IPS DF 6.9 (cell line): ENCODE measurements at regions not wholly inside any gene's neighbourhood (a gene's known extent, or its start where the extent isn't known, plus 50 kb on each side); places are given as distances from the start of the nearest gene placed in this dataset.
"Not testable (repeated sequence)": the region's sequence is repeated elsewhere in the genome, so short reads cannot be mapped to it uniquely, and the experiment has no call there.

Experiments
- DNase-seq: peaks from one replicate; pipeline ENCODE4 v3.0.0-alpha.2; 2013; ENCODE audit warnings: low read depth, low spot score
- H3K27ac ChIP-seq: one replicate; pipeline ENCODE4 v1.5.1; 2013; ENCODE audit warnings: low read length, control low read depth
- H3K27me3 ChIP-seq: 2 replicates; pipeline ENCODE4 v1.6.1; 2013; ENCODE audit warnings: mild to moderate bottlenecking, low read length; ENCODE audit not compliant: control insufficient read depth, insufficient read depth
- H3K36me3 ChIP-seq: 2 replicates; pipeline ENCODE4 v1.6.1; 2013; ENCODE audit warnings: low read length; ENCODE audit not compliant: control insufficient read depth, insufficient read depth
- H3K4me1 ChIP-seq: 2 replicates; pipeline ENCODE4 v1.6.1; 2013; ENCODE audit warnings: low read length; ENCODE audit not compliant: control insufficient read depth, insufficient read depth
- H3K4me3 ChIP-seq: 2 replicates; pipeline ENCODE4 v1.5.1; 2013; ENCODE audit warnings: mild to moderate bottlenecking, low read length
- H3K9me3 ChIP-seq: 2 replicates; pipeline ENCODE4 v1.6.1; 2013; ENCODE audit warnings: low read length, inconsistent platforms; ENCODE audit not compliant: control insufficient read depth, insufficient read depth
- WGBS: extraction: QIAGEN DNeasy Blood & Tissue Kit; methylation state at CpG from one replicate; pipeline ENCODE4 v1.1.7; 2013; ENCODE audit warnings: mixed read lengths, missing lambda C conversion rate; ENCODE audit not compliant: insufficient read length, insufficient coverage; 5-methylcytosine and 5-hydroxymethylcytosine counted together

- DNase-seq = no peak
- H3K27me3 ChIP-seq = no peaks in the 10 kb centered on the region
- H3K27ac ChIP-seq = no peak overlapping the region
- H3K9me3 ChIP-seq = no peaks in the 10 kb centered on the region
- no peak overlapping the region for H3K4me3 ChIP-seq
- no peaks in the 10 kb centered on the region for H3K4me1 ChIP-seq
- H3K36me3 ChIP-seq = no peaks in the 10 kb centered on the region
- WGBS = no CpG with 5 or more reads among the region's 2 CpGs
Observed at GRCh38 chr15:36183201-36183600, 396.2 kb upstream of the CDIN1 start.

GRCh38 chr15:36185438-36185837, 394.0 kb upstream of the CDIN1 start:
- no peak overlapping the region for H3K4me3 ChIP-seq
- H3K9me3 ChIP-seq = no peaks in the 10 kb centered on the region
- no peaks in the 10 kb centered on the region for H3K27me3 ChIP-seq
- WGBS = no CpG with 5 or more reads among the region's 1 CpG
- no peaks in the 10 kb centered on the region for H3K36me3 ChIP-seq
- H3K27ac ChIP-seq = no peak overlapping the region
- DNase-seq = no peak
- H3K4me1 ChIP-seq = no peaks in the 10 kb centered on the region

GRCh38 chr15:36185845-36186244, 393.6 kb upstream of the CDIN1 start:
- no peaks in the 10 kb centered on the region for H3K4me1 ChIP-seq
- DNase-seq = no peak
- H3K9me3 ChIP-seq = no peaks in the 10 kb centered on the region
- no peaks in the 10 kb centered on the region for H3K36me3 ChIP-seq
- no peak overlapping the region for H3K4me3 ChIP-seq
- no peaks in the 10 kb centered on the region for H3K27me3 ChIP-seq
- H3K27ac ChIP-seq = no peak overlapping the region

GRCh38 chr15:36186376-36186775, 393.1 kb upstream of the CDIN1 start:
- Histone ChIP-seq H3K27ac (no peak overlapping the region), H3K9me3 (no peaks in the 10 kb centered on the region), H3K4me1 (no peaks in the 10 kb centered on the region), H3K4me3 (no peak overlapping the region), H3K36me3 (no peaks in the 10 kb centered on the region), H3K27me3 (no peaks in the 10 kb centered on the region)
- no peak for DNase-seq
- WGBS = no CpG with 5 or more reads among the region's 1 CpG

GRCh38 chr15:36191459-36191858, 388.0 kb upstream of the CDIN1 start:
- Histone ChIP-seq H3K27ac (no peak overlapping the region), H3K4me1 (no peaks in the 10 kb centered on the region), H3K27me3 (no peaks in the 10 kb centered on the region), H3K9me3 (no peaks in the 10 kb centered on the region), H3K4me3 (no peak overlapping the region), H3K36me3 (no peaks in the 10 kb centered on the region)
- DNase-seq = no peak

GRCh38 chr15:36195361-36196007, 383.9 kb upstream of the CDIN1 start:
- H3K9me3 ChIP-seq, H3K27me3 ChIP-seq, H3K4me1 ChIP-seq, H3K36me3 ChIP-seq, H3K27ac ChIP-seq, H3K4me3 ChIP-seq, DNase-seq: not testable (repeated sequence)
- WGBS = no CpG with 5 or more reads among the region's 30 CpGs

- no CpG with 5 or more reads among the region's 3 CpGs for WGBS
- Histone ChIP-seq H3K4me1 (no peaks in the 10 kb centered on the region), H3K27me3 (no peaks in the 10 kb centered on the region), H3K9me3 (no peaks in the 10 kb centered on the region), H3K4me3 (no peak overlapping the region), H3K36me3 (no peaks in the 10 kb centered on the region), H3K27ac (no peak overlapping the region)
- no peak for DNase-seq
Observed at GRCh38 chr15:36208868-36209582, 370.4 kb upstream of the CDIN1 start.

GRCh38 chr15:36210426-36210825, 369.0 kb upstream of the CDIN1 start:
- no peak for DNase-seq
- no peak overlapping the region for H3K4me3 ChIP-seq
- H3K27me3 ChIP-seq = no peaks in the 10 kb centered on the region
- no CpG with 5 or more reads among the region's 2 CpGs for WGBS
- H3K4me1 ChIP-seq = no peaks in the 10 kb centered on the region
- no peak overlapping the region for H3K27ac ChIP-seq
- H3K9me3 ChIP-seq = no peaks in the 10 kb centered on the region
- no peaks in the 10 kb centered on the region for H3K36me3 ChIP-seq

GRCh38 chr15:36218322-36218721, 361.1 kb upstream of the CDIN1 start:
- no peak overlapping the region for H3K27ac ChIP-seq
- no peak for DNase-seq
- H3K4me1 ChIP-seq = no peaks in the 10 kb centered on the region
- no CpG with 5 or more reads among the region's 3 CpGs for WGBS
- no peaks in the 10 kb centered on the region for H3K27me3 ChIP-seq
- no peak overlapping the region for H3K4me3 ChIP-seq
- peaks cover 1% of the 10 kb centered on the region for H3K9me3 ChIP-seq
- H3K36me3 ChIP-seq = no peaks in the 10 kb centered on the region

GRCh38 chr15:36218991-36219390, 360.4 kb upstream of the CDIN1 start:
- Histone ChIP-seq H3K27me3 (no peaks in the 10 kb centered on the region), H3K4me3 (no peak overlapping the region), H3K36me3 (no peaks in the 10 kb centered on the region), H3K4me1 (no peaks in the 10 kb centered on the region), H3K9me3 (peaks cover 1% of the 10 kb centered on the region), H3K27ac (no peak overlapping the region)
- DNase-seq = no peak
- WGBS = no CpG with 5 or more reads among the region's 2 CpGs

GRCh38 chr15:36221992-36222391, 357.4 kb upstream of the CDIN1 start:
- Histone ChIP-seq H3K4me3 (no peak overlapping the region), H3K4me1 (no peaks in the 10 kb centered on the region), H3K27me3 (no peaks in the 10 kb centered on the region), H3K27ac (no peak overlapping the region), H3K9me3 (peaks cover 1% of the 10 kb centered on the region), H3K36me3 (no peaks in the 10 kb centered on the region)
- WGBS = no CpG with 5 or more reads among the region's 1 CpG
- no peak for DNase-seq
